ENCODE measurements at regions not wholly inside any gene's neighbourhood (a gene's known extent, or its start where the extent isn't known, plus 50 kb on each side); places are given as distances from the start of the nearest gene placed in this dataset.

GRCh38 chr4:159410891-159411290 lies 308.0 kb downstream of the RAPGEF2 start (continued):
- TF ChIP-seq E2F8 (IDR thresholded peaks at IDR 0.05; ENCODE audit: low read depth, partially characterized antibody) = no peak
- no peak for TF ChIP-seq FOXK2 (IDR thresholded peaks at IDR 0.05)
- TF ChIP-seq NR2C1 (IDR thresholded peaks at IDR 0.05) = no peak
- TF ChIP-seq IRF4 (IDR thresholded peaks at IDR 0.05; ENCODE audit: low read depth, low read length) = no peak
- TF ChIP-seq CREB1 (IDR thresholded peaks at IDR 0.05; ENCODE audit: low read depth) = no peak
- no peak for TF ChIP-seq ZNF687 (IDR thresholded peaks at IDR 0.05)
- no peak for TF ChIP-seq SMAD5 (IDR thresholded peaks at IDR 0.05; ENCODE audit: low read depth)
- no peak for TF ChIP-seq FOS (IDR thresholded peaks at IDR 0.05; ENCODE audit: borderline replicate concordance, extremely low read depth, insufficient read length)
- no peak for TF ChIP-seq GABPA (IDR thresholded peaks at IDR 0.05; ENCODE audit: low read depth)
- no peak for TF ChIP-seq PAX5 (IDR thresholded peaks at IDR 0.05; ENCODE audit: borderline replicate concordance, low read depth, low read length)
- TF ChIP-seq CHD4 (IDR thresholded peaks at IDR 0.05) = no peak
